ENCODE measurements at regions not wholly inside any gene's neighbourhood (a gene's known extent, or its start where the extent isn't known, plus 50 kb on each side); places are given as distances from the start of the nearest gene placed in this dataset.
"Not testable (repeated sequence)": the region's sequence is repeated elsewhere in the genome, so short reads cannot be mapped to it uniquely, and the experiment has no call there.

DNA sequence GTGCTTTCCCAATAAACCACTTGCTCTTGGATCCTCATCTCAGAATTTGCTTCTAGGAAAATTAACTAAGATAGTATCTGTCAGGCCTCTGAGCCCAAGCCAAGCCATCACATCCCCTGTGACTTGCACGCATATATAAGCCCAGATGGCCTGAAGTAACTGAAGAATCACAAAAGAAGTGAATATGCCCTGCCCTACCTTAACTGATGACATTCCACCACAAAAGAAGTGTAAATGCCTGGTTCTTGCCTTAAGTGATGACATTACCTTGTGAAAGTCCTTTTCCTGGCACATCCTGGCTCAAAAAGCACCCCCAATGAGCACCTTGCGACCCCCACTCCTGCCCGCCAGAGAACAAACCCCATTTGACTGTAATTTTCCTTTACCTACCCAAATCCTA, 255.0 kb upstream of the SPTLC3 start:
- H3K9ac ChIP-seq (ENCODE audit: low read length); H3K4me3 ChIP-seq (ENCODE audit: low read depth in 1 of 2, low read length in 2 of 2); H3K4me1 ChIP-seq (ENCODE audit: insufficient read depth, low read length); H3K36me3 ChIP-seq (ENCODE audit: insufficient read depth, low read length); H3K9me3 ChIP-seq (ENCODE audit: low read length); H3K27ac ChIP-seq (ENCODE audit: low read depth, low read length); H3K27me3 ChIP-seq (ENCODE audit: control insufficient read depth in 1 of 2, insufficient read depth in 2 of 2, low read length in 2 of 2): not testable (repeated sequence)

DNA sequence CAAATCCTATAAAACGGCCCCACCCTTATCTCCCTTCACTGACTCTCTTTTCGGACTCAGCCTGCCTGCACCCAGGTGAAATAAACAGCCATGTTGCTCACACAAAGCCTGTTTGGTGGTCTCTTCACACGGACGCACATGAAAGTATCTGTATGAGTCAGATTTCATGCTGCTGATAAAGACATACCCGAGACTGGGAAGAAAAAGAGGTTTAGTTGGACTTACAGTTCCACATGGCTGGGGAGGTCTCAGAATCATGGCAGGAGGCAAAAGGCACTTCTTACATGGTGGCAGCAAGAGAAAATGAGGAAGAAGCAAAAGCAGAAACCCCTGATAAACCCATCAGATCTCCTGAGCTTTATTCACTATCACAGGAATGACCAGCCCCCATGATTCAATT, 249.3 kb upstream of the SPTLC3 start:
- H3K4me3 ChIP-seq (ENCODE audit: low read depth in 1 of 2, low read length in 2 of 2); H3K27ac ChIP-seq (ENCODE audit: low read depth, low read length); H3K27me3 ChIP-seq (ENCODE audit: control insufficient read depth in 1 of 2, insufficient read depth in 2 of 2, low read length in 2 of 2); H3K9me3 ChIP-seq (ENCODE audit: low read length); H3K9ac ChIP-seq (ENCODE audit: low read length); H3K4me1 ChIP-seq (ENCODE audit: insufficient read depth, low read length); H3K36me3 ChIP-seq (ENCODE audit: insufficient read depth, low read length): not testable (repeated sequence)

DNA sequence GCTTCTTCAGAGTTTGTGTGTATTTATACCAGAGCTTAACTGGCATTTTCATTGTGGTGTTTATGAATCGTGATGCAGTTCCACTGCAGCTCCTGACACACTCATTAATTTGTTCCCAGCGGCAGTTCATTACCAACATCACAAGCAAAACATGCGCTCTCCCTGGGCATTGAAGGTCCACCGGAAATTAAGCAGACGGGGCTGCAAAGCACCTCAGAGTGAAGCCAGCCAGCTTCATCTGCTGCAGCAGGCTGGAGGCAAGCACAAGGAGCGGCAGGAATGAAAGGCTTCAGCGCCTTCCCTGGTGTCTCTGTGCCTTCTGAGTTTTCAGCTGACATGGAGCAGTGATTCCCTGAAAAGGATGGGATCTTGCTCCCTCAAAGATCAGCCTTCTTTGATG, 246.0 kb upstream of the SPTLC3 start:
- Histone ChIP-seq H3K27ac (ENCODE audit: low read depth, low read length) (no peak overlapping the region), H3K9ac (ENCODE audit: low read length) (no peak overlapping the region), H3K4me3 (ENCODE audit: low read depth in 1 of 2, low read length in 2 of 2) (no peak overlapping the region), H3K9me3 (ENCODE audit: low read length) (no peaks in the 10 kb centered on the region), H3K27me3 (ENCODE audit: control insufficient read depth in 1 of 2, insufficient read depth in 2 of 2, low read length in 2 of 2) (no peaks in the 10 kb centered on the region), H3K4me1 (ENCODE audit: insufficient read depth, low read length) (no peaks in the 10 kb centered on the region), H3K36me3 (ENCODE audit: insufficient read depth, low read length) (no peaks in the 10 kb centered on the region)

- H3K9ac ChIP-seq (ENCODE audit: low read length), result no peak overlapping the region
- H3K4me3 ChIP-seq (ENCODE audit: low read depth in 1 of 2, low read length in 2 of 2), result no peak overlapping the region
- H3K4me1 ChIP-seq (ENCODE audit: insufficient read depth, low read length), result no peaks in the 10 kb centered on the region
Observed at GRCh38 chr20:12763406-12763805, 245.4 kb upstream of the SPTLC3 start.

DNA sequence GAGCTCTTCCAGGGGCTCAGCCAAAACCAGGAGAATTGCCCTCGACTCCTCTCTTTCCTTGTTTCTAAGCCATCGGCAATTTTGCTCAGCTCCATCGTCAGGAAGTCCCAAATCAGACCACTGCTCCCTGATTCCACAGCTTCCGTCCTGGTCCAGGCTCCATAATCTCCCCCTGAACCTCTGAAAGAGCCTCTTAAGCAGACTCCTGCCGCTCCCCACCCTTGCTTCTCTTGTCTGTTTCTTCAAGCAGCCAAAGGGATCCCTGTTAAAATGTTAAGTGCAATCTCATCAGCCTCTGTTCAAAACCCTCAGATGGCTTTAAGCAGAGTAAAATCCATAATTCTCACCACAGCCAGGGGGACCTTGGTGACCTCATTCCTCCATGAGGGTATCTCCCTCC, 244.7 kb upstream of the SPTLC3 start:
- no peak overlapping the region for H3K27ac ChIP-seq (ENCODE audit: low read depth, low read length)
- H3K9me3 ChIP-seq (ENCODE audit: low read length), result no peaks in the 10 kb centered on the region
- H3K4me1 ChIP-seq (ENCODE audit: insufficient read depth, low read length), result no peaks in the 10 kb centered on the region

More at GRCh38 chr20:12763406-12763805, 245.4 kb upstream of the SPTLC3 start:
- Histone ChIP-seq H3K27ac (ENCODE audit: low read depth, low read length) (no peak overlapping the region), H3K27me3 (ENCODE audit: control insufficient read depth in 1 of 2, insufficient read depth in 2 of 2, low read length in 2 of 2) (no peaks in the 10 kb centered on the region), H3K36me3 (ENCODE audit: insufficient read depth, low read length) (no peaks in the 10 kb centered on the region), H3K9me3 (ENCODE audit: low read length) (no peaks in the 10 kb centered on the region)

DNA sequence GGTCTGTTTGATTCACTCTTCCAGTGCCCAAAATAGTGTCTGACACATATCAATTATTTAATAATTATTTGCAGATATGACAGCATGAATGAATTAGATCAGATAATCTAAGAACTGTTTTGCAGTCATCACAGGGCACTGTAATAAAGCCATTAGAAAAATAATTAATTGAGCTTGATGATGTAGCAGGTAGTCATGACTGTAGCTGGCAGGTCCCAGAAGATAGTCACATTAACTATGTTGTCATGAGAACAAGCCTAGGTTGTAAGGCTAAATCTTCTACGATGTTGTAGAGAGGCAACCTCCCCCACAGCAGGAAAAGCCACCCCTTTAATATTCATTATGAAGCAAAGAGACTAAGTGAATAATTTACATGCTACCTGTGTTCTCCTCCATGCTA, 243.9 kb upstream of the SPTLC3 start:
- H3K36me3 ChIP-seq (ENCODE audit: insufficient read depth, low read length), result no peaks in the 10 kb centered on the region
- H3K4me1 ChIP-seq (ENCODE audit: insufficient read depth, low read length), result no peaks in the 10 kb centered on the region
- no peak overlapping the region for H3K9ac ChIP-seq (ENCODE audit: low read length)
- H3K9me3 ChIP-seq (ENCODE audit: low read length), result no peaks in the 10 kb centered on the region
- no peak overlapping the region for H3K4me3 ChIP-seq (ENCODE audit: low read depth in 1 of 2, low read length in 2 of 2)
- H3K27ac ChIP-seq (ENCODE audit: low read depth, low read length), result no peak overlapping the region
- H3K27me3 ChIP-seq (ENCODE audit: control insufficient read depth in 1 of 2, insufficient read depth in 2 of 2, low read length in 2 of 2), result no peaks in the 10 kb centered on the region

More for the DNA sequence above, 244.7 kb upstream of the SPTLC3 start:
- no peak overlapping the region for H3K9ac ChIP-seq (ENCODE audit: low read length)
- H3K27me3 ChIP-seq (ENCODE audit: control insufficient read depth in 1 of 2, insufficient read depth in 2 of 2, low read length in 2 of 2), result no peaks in the 10 kb centered on the region
- H3K36me3 ChIP-seq (ENCODE audit: insufficient read depth, low read length), result no peaks in the 10 kb centered on the region
- H3K4me3 ChIP-seq (ENCODE audit: low read depth in 1 of 2, low read length in 2 of 2), result no peak overlapping the region

DNA sequence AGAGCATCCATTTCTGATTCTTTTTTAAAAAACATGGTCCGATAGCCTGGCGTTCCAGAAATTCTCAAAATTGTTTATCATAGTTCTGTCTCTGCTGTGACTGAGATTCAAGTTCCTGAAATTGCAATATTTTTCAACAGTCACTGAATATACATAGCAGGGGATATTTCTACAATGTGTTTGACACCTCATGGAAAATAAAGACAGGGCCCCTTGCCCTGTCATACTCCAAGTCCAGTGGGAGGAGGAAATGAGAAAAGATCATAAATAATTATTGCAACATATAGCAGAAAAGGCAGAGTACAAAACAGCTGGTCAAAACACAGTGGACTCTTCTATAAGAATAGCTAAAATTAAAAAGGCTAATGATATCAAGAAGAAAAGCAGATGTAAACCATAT, 234.8 kb upstream of the SPTLC3 start:
- Histone ChIP-seq H3K27ac (ENCODE audit: low read depth, low read length) (no peak overlapping the region), H3K4me3 (ENCODE audit: low read depth in 1 of 2, low read length in 2 of 2) (no peak overlapping the region), H3K9ac (ENCODE audit: low read length) (no peak overlapping the region), H3K27me3 (ENCODE audit: control insufficient read depth in 1 of 2, insufficient read depth in 2 of 2, low read length in 2 of 2) (no peaks in the 10 kb centered on the region), H3K36me3 (ENCODE audit: insufficient read depth, low read length) (no peaks in the 10 kb centered on the region), H3K4me1 (ENCODE audit: insufficient read depth, low read length) (no peaks in the 10 kb centered on the region), H3K9me3 (ENCODE audit: low read length) (no peaks in the 10 kb centered on the region)

DNA sequence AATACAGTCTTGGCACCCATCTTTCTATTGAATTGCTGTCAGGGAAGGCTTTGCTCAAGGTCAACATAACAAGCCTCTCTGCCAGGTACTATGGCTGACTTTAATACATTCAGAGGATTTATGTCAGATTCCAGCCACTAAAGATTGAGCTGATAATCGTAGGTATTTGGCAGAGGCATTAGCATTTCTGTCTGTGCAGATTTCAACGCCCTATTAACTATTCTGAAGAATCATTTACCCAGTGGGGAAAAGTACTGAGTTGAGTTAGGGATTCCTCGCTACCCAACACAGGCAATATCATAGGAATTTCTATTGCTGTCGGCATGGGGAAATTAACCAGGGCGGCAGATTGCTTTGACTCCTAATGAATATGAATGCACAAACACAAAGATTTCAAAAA, 233.7 kb upstream of the SPTLC3 start:
- H3K9ac ChIP-seq (ENCODE audit: low read length), result no peak overlapping the region
- no peaks in the 10 kb centered on the region for H3K27me3 ChIP-seq (ENCODE audit: control insufficient read depth in 1 of 2, insufficient read depth in 2 of 2, low read length in 2 of 2)
- H3K27ac ChIP-seq (ENCODE audit: low read depth, low read length), result no peak overlapping the region
- no peaks in the 10 kb centered on the region for H3K36me3 ChIP-seq (ENCODE audit: insufficient read depth, low read length)
- no peaks in the 10 kb centered on the region for H3K9me3 ChIP-seq (ENCODE audit: low read length)
- H3K4me3 ChIP-seq (ENCODE audit: low read depth in 1 of 2, low read length in 2 of 2), result no peak overlapping the region
- no peaks in the 10 kb centered on the region for H3K4me1 ChIP-seq (ENCODE audit: insufficient read depth, low read length)

GRCh38 chr20:12777016-12777415, 231.8 kb upstream of the SPTLC3 start:
- no peaks in the 10 kb centered on the region for H3K27me3 ChIP-seq (ENCODE audit: control insufficient read depth in 1 of 2, insufficient read depth in 2 of 2, low read length in 2 of 2)
- no peaks in the 10 kb centered on the region for H3K36me3 ChIP-seq (ENCODE audit: insufficient read depth, low read length)
- no peaks in the 10 kb centered on the region for H3K4me1 ChIP-seq (ENCODE audit: insufficient read depth, low read length)
- H3K4me3 ChIP-seq (ENCODE audit: low read depth in 1 of 2, low read length in 2 of 2), result no peak overlapping the region
- no peaks in the 10 kb centered on the region for H3K9me3 ChIP-seq (ENCODE audit: low read length)
- H3K27ac ChIP-seq (ENCODE audit: low read depth, low read length), result no peak overlapping the region
- no peak overlapping the region for H3K9ac ChIP-seq (ENCODE audit: low read length)

DNA sequence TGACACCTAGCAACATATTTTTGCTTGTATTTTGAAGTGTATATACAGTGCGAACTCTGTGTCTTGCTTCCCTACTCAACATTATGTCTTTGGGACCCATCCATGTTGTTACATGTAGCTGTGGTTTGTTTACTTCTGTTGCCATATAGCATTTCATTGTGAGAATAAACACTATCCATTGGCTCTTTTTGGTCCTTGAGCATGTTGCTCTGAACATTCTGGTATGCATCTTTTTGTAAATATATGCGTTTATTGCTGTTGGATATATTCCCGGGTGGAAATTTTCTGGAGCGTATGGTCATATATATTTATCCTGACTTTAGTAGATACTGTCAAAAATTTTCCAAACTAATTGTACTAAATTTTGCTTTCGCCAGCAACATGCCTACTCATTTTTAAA, 222.5 kb upstream of the SPTLC3 start:
- H3K4me3 ChIP-seq (ENCODE audit: low read depth in 1 of 2, low read length in 2 of 2), result no peak overlapping the region
- no peaks in the 10 kb centered on the region for H3K36me3 ChIP-seq (ENCODE audit: insufficient read depth, low read length)
- no peak overlapping the region for H3K27ac ChIP-seq (ENCODE audit: low read depth, low read length)
- no peaks in the 10 kb centered on the region for H3K9me3 ChIP-seq (ENCODE audit: low read length)
- no peak overlapping the region for H3K9ac ChIP-seq (ENCODE audit: low read length)
- no peaks in the 10 kb centered on the region for H3K4me1 ChIP-seq (ENCODE audit: insufficient read depth, low read length)
- no peaks in the 10 kb centered on the region for H3K27me3 ChIP-seq (ENCODE audit: control insufficient read depth in 1 of 2, insufficient read depth in 2 of 2, low read length in 2 of 2)

- H3K36me3 ChIP-seq (ENCODE audit: insufficient read depth, low read length), result no peaks in the 10 kb centered on the region
- H3K4me1 ChIP-seq (ENCODE audit: insufficient read depth, low read length), result no peaks in the 10 kb centered on the region
- no peak overlapping the region for H3K4me3 ChIP-seq (ENCODE audit: low read depth in 1 of 2, low read length in 2 of 2)
- H3K9ac ChIP-seq (ENCODE audit: low read length), result no peak overlapping the region
- H3K9me3 ChIP-seq (ENCODE audit: low read length), result no peaks in the 10 kb centered on the region
- no peaks in the 10 kb centered on the region for H3K27me3 ChIP-seq (ENCODE audit: control insufficient read depth in 1 of 2, insufficient read depth in 2 of 2, low read length in 2 of 2)
- H3K27ac ChIP-seq (ENCODE audit: low read depth, low read length), result no peak overlapping the region
Observed at GRCh38 chr20:12788632-12789299, 220.0 kb upstream of the SPTLC3 start.

DNA sequence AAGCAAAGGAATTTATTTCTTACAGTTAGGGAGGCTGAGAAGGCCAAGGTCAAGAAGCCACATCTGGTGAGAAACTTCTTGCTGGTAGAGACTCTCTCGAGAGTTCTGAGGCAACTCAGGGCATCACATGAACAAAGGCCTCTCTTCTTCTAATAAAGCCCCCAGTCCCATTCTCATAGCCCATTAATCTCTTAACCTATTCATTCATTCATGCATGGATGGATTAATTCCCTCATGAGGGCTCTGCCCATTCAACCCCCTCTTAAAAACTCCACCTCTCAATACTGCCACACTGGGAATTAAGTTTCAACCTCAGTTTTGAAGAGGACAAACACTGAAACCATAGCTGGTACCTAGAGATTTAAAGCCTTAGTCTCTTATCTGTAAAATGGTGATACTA, 217.9 kb upstream of the SPTLC3 start:
- Histone ChIP-seq H3K27me3 (ENCODE audit: control insufficient read depth in 1 of 2, insufficient read depth in 2 of 2, low read length in 2 of 2) (no peaks in the 10 kb centered on the region), H3K4me3 (ENCODE audit: low read depth in 1 of 2, low read length in 2 of 2) (no peak overlapping the region), H3K36me3 (ENCODE audit: insufficient read depth, low read length) (no peaks in the 10 kb centered on the region), H3K27ac (ENCODE audit: low read depth, low read length) (no peak overlapping the region), H3K9me3 (ENCODE audit: low read length) (no peaks in the 10 kb centered on the region), H3K9ac (ENCODE audit: low read length) (no peak overlapping the region), H3K4me1 (ENCODE audit: insufficient read depth, low read length) (no peaks in the 10 kb centered on the region)

All from muscle layer of colon (tissue), 2 donors.